WTC11 (cell line): ENCODE measurements at regions not wholly inside any gene's neighbourhood (a gene's known extent, or its start where the extent isn't known, plus 50 kb on each side); places are given as distances from the start of the nearest gene placed in this dataset.

ENCODE experiments used
- CREB1 ChIP-seq: sonication (generic); formaldehyde crosslinking; IDR thresholded peaks from 2 replicates; pipeline ENCODE4 v1.8.0; 2023; ENCODE audit warnings: mild to moderate bottlenecking, missing genetic modification reagents
- CREM ChIP-seq: sonication (generic); formaldehyde crosslinking; IDR thresholded peaks from 2 replicates; pipeline ENCODE4 v1.8.1; 2022; ENCODE audit warnings: mild to moderate bottlenecking, missing genetic modification reagents, moderate library complexity
- CTCF ChIP-seq: fragments of 200-600 bp; IDR thresholded peaks from 2 replicates; pipeline ENCODE4 v1.8.0; 2022; ENCODE audit warnings: antibody characterized with exemption
- ESRRA ChIP-seq: sonication (generic); formaldehyde crosslinking; IDR thresholded peaks from 2 replicates; pipeline ENCODE4 v1.8.1; 2022; ENCODE audit warnings: mild to moderate bottlenecking, missing genetic modification reagents, borderline replicate concordance
- KAT7 ChIP-seq: sonication (generic); formaldehyde crosslinking; IDR thresholded peaks from 2 replicates; pipeline ENCODE4 v1.8.1; 2023; ENCODE audit warnings: missing genetic modification reagents, mild to moderate bottlenecking, borderline replicate concordance
- NR2C2 ChIP-seq: sonication (generic); formaldehyde crosslinking; IDR thresholded peaks from 2 replicates; pipeline ENCODE4 v1.8.0; 2022; ENCODE audit warnings: mild to moderate bottlenecking, missing genetic modification reagents
- SP1 ChIP-seq: sonication (generic); formaldehyde crosslinking; conservative IDR thresholded peaks from 2 replicates; pipeline ENCODE4 v1.8.1; 2022; ENCODE audit warnings: missing genetic modification reagents
- TEAD1 ChIP-seq: sonication (generic); formaldehyde crosslinking; IDR thresholded peaks from 2 replicates; pipeline ENCODE4 v1.8.0; 2022; ENCODE audit warnings: mild to moderate bottlenecking, missing genetic modification reagents
- ZSCAN18 ChIP-seq: fragments of 250-450 bp; sonication (Bioruptor Pico); IDR thresholded peaks from 2 replicates; pipeline ENCODE4 v2.1.2; 2022; ENCODE audit warnings: mild to moderate bottlenecking, moderate library complexity
- TF ChIP-seq, protein P1 (sequence below): sonication (generic); formaldehyde crosslinking; IDR thresholded peaks from 2 replicates; pipeline ENCODE4 v1.8.0; 2022; ENCODE audit warnings: mild to moderate bottlenecking, missing genetic modification reagents

GRCh38 chr17:69949973-69950695, 124.9 kb upstream of the KCNJ16 start:
- TF ChIP-seq CTCF (no peak), NR2C2 (no peak), ESRRA (CRISPR knock-in tag) (no peak), TEAD1 (CRISPR knock-in tag) (no peak), SP1 (no peak), ZSCAN18 (CRISPR knock-in tag) (no peak), CREM (no peak), KAT7 (CRISPR knock-in tag) (no peak), CREB1 (CRISPR knock-in tag) (no peak)
- TF ChIP-seq, protein P1, sequence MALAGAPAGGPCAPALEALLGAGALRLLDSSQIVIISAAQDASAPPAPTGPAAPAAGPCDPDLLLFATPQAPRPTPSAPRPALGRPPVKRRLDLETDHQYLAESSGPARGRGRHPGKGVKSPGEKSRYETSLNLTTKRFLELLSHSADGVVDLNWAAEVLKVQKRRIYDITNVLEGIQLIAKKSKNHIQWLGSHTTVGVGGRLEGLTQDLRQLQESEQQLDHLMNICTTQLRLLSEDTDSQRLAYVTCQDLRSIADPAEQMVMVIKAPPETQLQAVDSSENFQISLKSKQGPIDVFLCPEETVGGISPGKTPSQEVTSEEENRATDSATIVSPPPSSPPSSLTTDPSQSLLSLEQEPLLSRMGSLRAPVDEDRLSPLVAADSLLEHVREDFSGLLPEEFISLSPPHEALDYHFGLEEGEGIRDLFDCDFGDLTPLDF, result no peak
